HG02798 (cell line): ENCODE measurements at regions not wholly inside any gene's neighbourhood (a gene's known extent, or its start where the extent isn't known, plus 50 kb on each side); places are given as distances from the start of the nearest gene placed in this dataset.
"Not testable (repeated sequence)": the region's sequence is repeated elsewhere in the genome, so short reads cannot be mapped to it uniquely, and the experiment has no call there.

Source experiments
- ATAC-seq: cut with Tn5 transposase; IDR thresholded peaks from one replicate; pipeline ENCODE4 v1.9.1; 2021; ENCODE audit warnings: mild to moderate bottlenecking; ENCODE audit not compliant: unreplicated experiment, poor library complexity

DNA sequence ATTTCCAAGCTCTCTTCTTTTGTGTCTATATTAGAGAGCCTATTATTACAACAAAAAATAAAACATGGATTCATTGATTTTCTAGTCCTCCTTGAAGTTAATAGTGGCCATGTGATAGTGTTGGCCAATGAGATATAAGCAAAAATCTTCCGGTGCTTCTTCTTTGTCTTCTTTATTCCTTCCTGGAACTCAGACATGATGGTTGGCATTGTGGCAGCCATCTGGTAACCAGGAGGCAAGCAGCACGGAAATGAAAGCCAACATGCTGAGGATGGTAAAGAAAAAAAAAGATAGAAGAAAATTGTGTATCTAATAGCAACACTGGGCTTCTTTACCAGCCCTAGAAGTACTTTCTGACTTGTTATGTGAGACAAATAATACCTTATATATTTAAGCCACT, 50.8 kb upstream of the SEL1L start:
- no peak for ATAC-seq

DNA sequence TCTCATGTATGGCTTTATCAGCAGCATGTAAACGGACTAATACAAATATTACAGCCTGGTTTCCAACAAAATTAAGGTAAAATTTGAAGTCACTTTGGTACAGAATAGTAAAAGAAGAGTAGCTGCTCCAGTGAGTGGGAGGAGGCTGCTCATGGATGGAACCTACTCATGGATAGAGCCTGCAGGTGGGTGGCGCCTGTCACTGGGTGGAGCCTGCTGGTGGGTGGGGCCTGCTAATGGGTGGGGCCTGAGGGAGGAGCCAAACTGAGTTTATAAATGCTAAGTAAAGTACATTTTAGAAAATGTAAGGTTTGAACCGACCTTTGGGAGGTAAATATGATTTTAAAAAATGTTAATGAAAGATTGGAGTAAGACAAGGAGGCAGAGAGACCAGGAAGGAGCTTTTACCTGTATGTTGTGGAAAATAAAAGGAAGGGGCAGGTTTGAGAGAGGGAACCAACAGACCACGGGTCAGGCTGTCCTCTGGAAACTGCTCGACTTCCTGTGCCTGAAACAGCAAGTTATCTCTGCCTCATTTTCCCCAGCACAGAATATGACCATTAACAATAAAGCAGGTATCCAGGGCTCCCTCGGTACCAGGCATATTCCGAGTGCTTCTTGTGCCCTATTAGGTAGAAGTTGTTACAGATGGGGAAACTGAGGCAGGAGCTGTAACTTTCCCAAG, 55.9 kb upstream of the SEL1L start:
- peak; percentile 38 for ATAC-seq

DNA sequence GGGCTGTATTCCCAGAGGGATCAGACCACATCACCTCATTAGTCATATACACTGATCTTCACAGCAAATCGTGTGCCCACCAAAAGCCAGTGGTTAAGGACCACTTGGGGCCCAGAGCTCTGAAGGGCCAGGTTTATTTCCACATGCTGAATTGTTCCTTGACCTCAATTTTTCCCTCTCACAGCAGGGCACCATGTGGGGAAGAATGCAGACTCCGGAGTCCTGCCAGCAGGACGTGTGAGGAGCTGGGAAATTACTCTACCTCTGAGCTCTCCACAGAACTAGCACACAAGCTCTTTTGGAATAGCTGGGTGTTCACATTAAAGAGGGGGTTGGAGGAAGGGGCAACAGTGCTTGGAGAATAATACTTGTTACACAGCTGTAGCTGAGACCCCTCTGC, 57.6 kb upstream of the SEL1L start:
- ATAC-seq, result no peak

- no peak for ATAC-seq
Observed at GRCh38 chr14:81594012-81594411, 60.4 kb upstream of the SEL1L start.

- no peak for ATAC-seq
Observed at GRCh38 chr14:81605660-81606059, 72.0 kb upstream of the SEL1L start.

- no peak for ATAC-seq
Observed at GRCh38 chr14:81613341-81614045, 79.8 kb upstream of the SEL1L start.

- not testable (repeated sequence) for ATAC-seq
Observed at GRCh38 chr14:81614302-81614701, 80.6 kb upstream of the SEL1L start.

GRCh38 chr14:81618695-81619094, 85.0 kb upstream of the SEL1L start:
- no peak for ATAC-seq

GRCh38 chr14:81619816-81620215, 86.2 kb upstream of the SEL1L start:
- ATAC-seq, result no peak

- not testable (repeated sequence) for ATAC-seq
Observed at GRCh38 chr14:81623771-81624396, 90.2 kb upstream of the SEL1L start.

- peak; percentile 37 for ATAC-seq
Observed at GRCh38 chr14:81625343-81625742, 91.7 kb upstream of the SEL1L start.

- no peak for ATAC-seq
Observed at GRCh38 chr14:81632157-81632556, 98.5 kb upstream of the SEL1L start.

GRCh38 chr14:81633496-81633895, 99.8 kb upstream of the SEL1L start:
- ATAC-seq, result no peak

DNA sequence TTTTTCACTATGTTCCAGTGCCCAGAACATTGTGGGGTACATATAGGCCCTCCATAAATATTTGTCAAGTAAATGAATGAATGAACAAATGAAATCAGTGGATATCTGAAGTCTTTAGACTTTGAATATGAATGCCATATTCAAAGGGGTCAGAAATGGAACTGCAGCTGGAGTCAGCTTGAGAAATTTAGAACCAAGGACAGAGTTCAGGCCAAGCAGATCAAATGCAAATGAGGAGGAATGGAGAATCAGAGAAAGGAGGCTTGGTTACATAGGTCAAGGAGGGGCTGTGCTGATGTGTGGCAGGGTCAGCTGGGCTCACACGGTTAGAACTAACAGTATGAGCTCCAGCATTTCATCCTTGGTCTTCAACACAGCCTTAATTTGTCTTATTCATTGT, 104.0 kb upstream of the SEL1L start:
- no peak for ATAC-seq

DNA sequence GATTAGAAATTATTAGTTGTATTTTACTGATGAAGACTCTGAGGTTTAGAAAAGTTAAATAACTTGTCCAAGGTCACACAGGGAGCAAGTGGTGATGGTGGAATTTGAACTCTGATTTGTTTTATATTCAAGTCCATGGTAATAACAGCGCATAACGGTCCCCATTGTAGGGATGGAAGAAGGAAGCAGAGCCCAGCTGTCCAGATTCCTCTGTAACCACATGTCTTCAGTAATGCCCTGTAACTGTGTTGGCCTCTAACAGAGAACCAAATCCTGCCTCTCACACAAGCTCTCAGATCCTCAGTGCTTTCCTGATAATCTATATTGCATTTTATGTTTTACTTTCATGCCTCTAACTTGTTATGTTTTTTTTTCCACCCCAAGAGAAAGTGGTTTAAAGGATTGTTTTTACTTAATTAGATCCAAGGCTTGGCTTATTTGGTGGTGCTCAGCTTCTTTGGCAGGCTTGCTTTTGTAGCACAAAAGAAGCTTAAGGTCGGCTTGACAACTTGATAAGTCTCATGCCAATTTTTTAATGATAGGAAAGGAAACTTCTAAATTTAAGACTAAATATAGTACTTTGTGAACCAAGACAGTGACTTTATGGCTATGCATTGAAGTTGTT, 105.1 kb upstream of the SEL1L start:
- no peak for ATAC-seq

DNA sequence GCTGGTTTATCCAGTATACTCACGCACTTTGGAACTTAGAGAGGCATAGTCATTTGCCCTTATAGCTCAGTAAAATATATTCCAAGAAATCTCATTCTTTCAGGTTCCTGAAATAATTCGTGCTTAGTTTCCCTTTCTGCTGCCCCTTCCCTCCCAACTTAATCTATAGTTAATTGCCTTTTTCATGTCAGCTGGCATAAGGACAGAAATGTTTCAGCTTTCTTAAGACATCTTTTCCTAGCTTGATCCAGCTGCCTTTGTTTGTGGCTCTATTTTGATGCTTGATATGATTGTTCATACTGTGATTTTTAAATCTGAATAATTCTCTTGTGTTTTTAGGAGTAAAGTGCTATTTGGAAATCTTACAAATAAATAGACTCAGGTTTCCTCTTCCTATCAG, 120.0 kb upstream of the SEL1L start:
- no peak for ATAC-seq

- peak; percentile 68 for ATAC-seq
Observed at GRCh38 chr14:81655423-81656314, 122.0 kb upstream of the SEL1L start.

- ATAC-seq, result no peak
Observed at GRCh38 chr14:81656811-81657210, 123.2 kb upstream of the SEL1L start.

DNA sequence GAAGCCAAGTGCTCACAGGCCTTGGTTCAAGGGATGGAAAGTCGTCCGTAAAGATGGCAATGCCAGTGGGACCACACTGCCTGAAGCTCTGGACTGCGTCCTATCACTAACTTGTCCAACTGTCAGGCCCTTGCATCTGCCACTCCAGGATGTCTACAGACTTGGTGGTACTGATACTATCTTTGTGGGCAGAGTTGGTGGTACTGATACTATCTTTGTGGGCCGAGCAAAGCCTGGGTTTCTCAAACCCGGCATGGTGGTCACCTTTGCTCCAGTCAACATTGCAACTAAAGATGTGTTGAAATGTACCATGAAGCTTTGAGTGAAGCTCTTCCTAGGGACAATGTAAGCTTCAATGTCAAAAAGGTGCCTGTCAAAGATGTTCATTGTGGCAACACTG, 128.4 kb upstream of the SEL1L start:
- ATAC-seq, result no peak

GRCh38 chr14:81662570-81663197, 129.0 kb upstream of the SEL1L start:
- no peak for ATAC-seq
